ENCODE measurements at regions not wholly inside any gene's neighbourhood (a gene's known extent, or its start where the extent isn't known, plus 50 kb on each side); places are given as distances from the start of the nearest gene placed in this dataset.

DNA sequence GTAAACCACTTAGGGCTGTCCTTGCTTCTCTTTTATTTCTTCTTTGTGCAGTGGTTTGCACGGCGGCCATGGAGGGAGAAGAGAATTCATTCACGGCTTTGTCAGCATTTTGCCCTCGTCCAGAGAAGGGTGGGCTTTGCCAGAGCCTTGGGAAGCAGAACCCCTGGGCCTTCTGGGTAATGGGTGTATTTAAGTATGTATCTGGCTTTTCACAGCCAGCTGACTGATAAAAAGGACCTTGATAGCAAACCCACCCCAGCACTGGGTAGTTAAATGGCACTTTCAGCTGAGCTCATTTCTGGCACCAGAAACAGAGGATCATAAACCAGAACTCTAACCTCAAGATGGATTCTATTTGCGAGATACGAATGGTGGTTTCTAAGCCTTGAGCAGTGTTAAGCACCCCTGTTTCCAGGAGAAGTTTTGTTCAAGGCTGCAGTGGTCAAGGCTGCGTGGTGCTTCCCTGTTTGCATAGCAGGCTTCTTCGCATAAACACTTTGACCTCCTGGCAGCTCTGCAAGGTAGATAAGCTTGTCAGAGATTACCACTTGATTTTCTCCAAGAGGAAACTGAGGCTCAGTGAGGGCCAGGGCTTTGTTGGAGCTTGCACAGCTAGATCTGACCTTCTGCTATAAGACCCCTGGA lies 441.6 kb upstream of the KLF4 start:
- CTCF ChIA-PET = no interaction called here
- intact Hi-C loops (cut with micrococcal nuclease) = no loop called here
- POLR2A ChIA-PET = no interaction called here

More for the DNA sequence above, 441.6 kb upstream of the KLF4 start:
- H2AFZ ChIP-seq (ENCODE audit: low read depth, low read length, poor library complexity, severe bottlenecking) = no peak overlapping the region
- no peak overlapping the region for H3K27ac ChIP-seq (ENCODE audit: low read depth, low read length)
- H4K20me1 ChIP-seq (ENCODE audit: insufficient read depth) = no peaks in the 10 kb centered on the region
- H3K4me2 ChIP-seq (ENCODE audit: low read length) = no peak overlapping the region
- H3K36me3 ChIP-seq (ENCODE audit: control insufficient read depth in 1 of 2, insufficient read depth in 2 of 2, low read length in 2 of 2) = no peaks in the 10 kb centered on the region
- no peak overlapping the region for H3K9ac ChIP-seq (ENCODE audit: low read length)
- RAD21 ChIA-PET (ENCODE audit: low non-redundant PET in 1 of 2, low total read pairs in 2 of 2, uncharacterized antibody in 2 of 2, unreplicated experiment in 2 of 2) = no interaction called here
- H3K79me2 ChIP-seq (ENCODE audit: insufficient read depth, low read length) = no peaks in the 10 kb centered on the region
- DNase-seq (ENCODE audit: low read depth, low spot score) (no peak), ATAC-seq (no peak)
- no peaks in the 10 kb centered on the region for H3K27me3 ChIP-seq (ENCODE audit: insufficient read depth, low read length)
- no peaks in the 10 kb centered on the region for H3K9me3 ChIP-seq (ENCODE audit: control insufficient read depth in 1 of 2, insufficient read depth in 1 of 2, low read depth in 1 of 2, low read length in 2 of 2)
- no peaks in the 10 kb centered on the region for H3K4me1 ChIP-seq (ENCODE audit: control insufficient read depth in 1 of 2, insufficient read depth in 2 of 2, low read length in 2 of 2)
- TF ChIP-seq SP1 (IDR thresholded peaks at IDR 0.05; ENCODE audit: low read depth) = no peak
- no peak for TF ChIP-seq FOSL1 (IDR thresholded peaks at IDR 0.05; ENCODE audit: low read depth)
- TF ChIP-seq TCF7L2 (IDR thresholded peaks at IDR 0.05; ENCODE audit: borderline replicate concordance, extremely low read depth, insufficient read depth, insufficient read length) = no peak
- TF ChIP-seq ZFX (IDR thresholded peaks at IDR 0.05) = no peak
- no peak for TF ChIP-seq ELF1 (IDR thresholded peaks at IDR 0.05; ENCODE audit: borderline replicate concordance, low read depth)
- TF ChIP-seq MAX (IDR thresholded peaks at IDR 0.05) = no peak
- TF ChIP-seq, protein P1, sequence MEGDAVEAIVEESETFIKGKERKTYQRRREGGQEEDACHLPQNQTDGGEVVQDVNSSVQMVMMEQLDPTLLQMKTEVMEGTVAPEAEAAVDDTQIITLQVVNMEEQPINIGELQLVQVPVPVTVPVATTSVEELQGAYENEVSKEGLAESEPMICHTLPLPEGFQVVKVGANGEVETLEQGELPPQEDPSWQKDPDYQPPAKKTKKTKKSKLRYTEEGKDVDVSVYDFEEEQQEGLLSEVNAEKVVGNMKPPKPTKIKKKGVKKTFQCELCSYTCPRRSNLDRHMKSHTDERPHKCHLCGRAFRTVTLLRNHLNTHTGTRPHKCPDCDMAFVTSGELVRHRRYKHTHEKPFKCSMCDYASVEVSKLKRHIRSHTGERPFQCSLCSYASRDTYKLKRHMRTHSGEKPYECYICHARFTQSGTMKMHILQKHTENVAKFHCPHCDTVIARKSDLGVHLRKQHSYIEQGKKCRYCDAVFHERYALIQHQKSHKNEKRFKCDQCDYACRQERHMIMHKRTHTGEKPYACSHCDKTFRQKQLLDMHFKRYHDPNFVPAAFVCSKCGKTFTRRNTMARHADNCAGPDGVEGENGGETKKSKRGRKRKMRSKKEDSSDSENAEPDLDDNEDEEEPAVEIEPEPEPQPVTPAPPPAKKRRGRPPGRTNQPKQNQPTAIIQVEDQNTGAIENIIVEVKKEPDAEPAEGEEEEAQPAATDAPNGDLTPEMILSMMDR (IDR thresholded peaks at IDR 0.05 in 2 of 3, conservative IDR thresholded peaks at IDR 0.05 in 1 of 3; ENCODE audit: borderline replicate concordance in 1 of 3, insufficient read depth in 1 of 3, low read depth in 2 of 3, low read length in 2 of 3) = no peak
- no peak for TF ChIP-seq EZH2phosphoT487 (IDR thresholded peaks at IDR 0.05; ENCODE audit: borderline replicate concordance)
- TF ChIP-seq EGR1 (IDR thresholded peaks at IDR 0.05; ENCODE audit: low read depth) = no peak
- TF ChIP-seq JUND (IDR thresholded peaks at IDR 0.05) = no peak
- TF ChIP-seq, protein P2, sequence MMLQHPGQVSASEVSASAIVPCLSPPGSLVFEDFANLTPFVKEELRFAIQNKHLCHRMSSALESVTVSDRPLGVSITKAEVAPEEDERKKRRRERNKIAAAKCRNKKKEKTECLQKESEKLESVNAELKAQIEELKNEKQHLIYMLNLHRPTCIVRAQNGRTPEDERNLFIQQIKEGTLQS (IDR thresholded peaks at IDR 0.05) = no peak
- TF ChIP-seq POLR2A (IDR thresholded peaks at IDR 0.05; ENCODE audit: borderline replicate concordance, extremely low read depth, insufficient read depth, insufficient read length) = no peak
- no peak for TF ChIP-seq ZBTB33 (IDR thresholded peaks at IDR 0.05; ENCODE audit: extremely low read depth, insufficient replicate concordance, low read length)
- TF ChIP-seq SIN3A (IDR thresholded peaks at IDR 0.05; ENCODE audit: low read depth) = no peak
- TF ChIP-seq CBX3 (IDR thresholded peaks at IDR 0.05; ENCODE audit: low read depth) = no peak
- no peak for TF ChIP-seq YY1 (IDR thresholded peaks at IDR 0.05; ENCODE audit: extremely low read depth, insufficient replicate concordance, low read depth, low read length)
- TF ChIP-seq EZH2 (IDR thresholded peaks at IDR 0.05) = no peak
- H3K9me2 ChIP-seq (ENCODE audit: insufficient read depth) = no peaks in the 10 kb centered on the region
- no peak overlapping the region for H3K4me3 ChIP-seq (replicated peaks in 1 of 2; ENCODE audit: low read depth in 1 of 2, low read length in 2 of 2)
- no TSS peak for BruUV-seq (replicated peaks)

Data from HCT116 (cell line).